CD8-positive, alpha-beta memory T cell (primary cell): ENCODE measurements at regions not wholly inside any gene's neighbourhood (a gene's known extent, or its start where the extent isn't known, plus 50 kb on each side); places are given as distances from the start of the nearest gene placed in this dataset.
A peak's percentile ranks its signal among the peaks of the same experiment; 100 is the strongest.

Experiments used
- CTCF ChIA-PET: fragments of 350-600 bp; sonication (Branson Sonifier 250); formaldehyde crosslinking; loops from one replicate; lab custom pipeline; 2021; ENCODE audit warnings: antibody characterized with exemption; lab: Charles Lee
- POLR2A ChIA-PET: fragments of 350-600 bp; sonication (Branson Sonifier 250); formaldehyde crosslinking; loops from one replicate; lab custom pipeline; 2021; ENCODE audit warnings: antibody characterized with exemption; lab: Charles Lee
- DNase-seq, 5 donors: peaks; one replicate each; pipeline versions ENCODE4 v3.0.0 to v3.0.0-alpha.2; 2020 to 2022; ENCODE audit warnings: mixed read lengths in 1 of 5
- H3K27ac ChIP-seq: one replicate; pipeline ENCODE4 v1.7.0; 2013; ENCODE audit warnings: low read depth, mild to moderate bottlenecking, low read length, moderate library complexity
- H3K27me3 ChIP-seq: 2 replicates; pipeline ENCODE4 v1.7.0; 2013; ENCODE audit warnings: low read length, mild to moderate bottlenecking; ENCODE audit not compliant: insufficient read depth, poor library complexity, severe bottlenecking
- H3K36me3 ChIP-seq: 2 replicates; pipeline ENCODE4 v1.7.0; 2013; ENCODE audit warnings: mild to moderate bottlenecking, low read length, moderate library complexity; ENCODE audit not compliant: insufficient read depth
- H3K4me1 ChIP-seq: 2 replicates; pipeline ENCODE4 v1.7.0; 2013; ENCODE audit warnings: mild to moderate bottlenecking, low read length, moderate library complexity; ENCODE audit not compliant: insufficient read depth
- H3K4me3 ChIP-seq: 2 replicates; pipeline ENCODE4 v1.7.0; 2013; ENCODE audit warnings: mild to moderate bottlenecking, low read length
- H3K9me3 ChIP-seq: 2 replicates; pipeline ENCODE4 v1.7.0; 2013; ENCODE audit warnings: mild to moderate bottlenecking, low read length
- H3K27ac Mint-ChIP-seq, 8 donors: one replicate each; pipeline ENCODE4 v1.8.0; 2020 to 2021; ENCODE audit warnings: mixed read lengths in 8 of 8, mild to moderate bottlenecking in 6 of 8, inconsistent platforms in 3 of 8, moderate library complexity in 3 of 8
- H3K27me3 Mint-ChIP-seq, 2 donors: one replicate each; pipeline ENCODE4 v1.8.0; 2020 to 2021; ENCODE audit warnings: mixed read lengths in 2 of 2, mild to moderate bottlenecking in 1 of 2, moderate library complexity in 1 of 2
- H3K36me3 Mint-ChIP-seq, 3 donors: one replicate each; pipeline ENCODE4 v1.8.0; 2020 to 2021; ENCODE audit warnings: mixed read lengths in 3 of 3, inconsistent platforms in 1 of 3, mild to moderate bottlenecking in 1 of 3
- H3K4me1 Mint-ChIP-seq, 3 donors: one replicate each; pipeline ENCODE4 v1.8.0; 2020 to 2021; ENCODE audit warnings: mixed read lengths in 3 of 3, inconsistent platforms in 1 of 3, mild to moderate bottlenecking in 1 of 3
- H3K4me3 Mint-ChIP-seq, 7 donors: one replicate each; pipeline ENCODE4 v1.8.0; 2020 to 2021; ENCODE audit warnings: mixed read lengths in 7 of 7, mild to moderate bottlenecking in 6 of 7, moderate library complexity in 4 of 7, inconsistent platforms in 2 of 7
- H3K9me3 Mint-ChIP-seq, 5 donors: one replicate each; pipeline ENCODE4 v1.8.0; 2020 to 2022; ENCODE audit warnings: mixed read lengths in 5 of 5, mild to moderate bottlenecking in 3 of 5, moderate library complexity in 2 of 5, inconsistent platforms in 1 of 5

GRCh38 chr2:155643056-155643775, 689.3 kb downstream of the NR4A2 start:
- Mint-ChIP-seq H3K4me1 (no peaks in the 10 kb centered on the region), H3K27ac (no peak overlapping the region), H3K27me3 (no peaks in the 10 kb centered on the region), H3K4me3 (no peak overlapping the region), H3K36me3 (no peaks in the 10 kb centered on the region), H3K9me3 (peaks cover 0 to 5% (median 0%) of the 10 kb centered on the region in 5 donors)
- H3K36me3 ChIP-seq, result no peaks in the 10 kb centered on the region
- CTCF ChIA-PET, result no interaction called here
- DNase-seq, result no peak
- POLR2A ChIA-PET, result no interaction called here
- no peaks in the 10 kb centered on the region for H3K27me3 ChIP-seq
- no peaks in the 10 kb centered on the region for H3K9me3 ChIP-seq
- no peaks in the 10 kb centered on the region for H3K4me1 ChIP-seq
- H3K4me3 ChIP-seq, result no peak overlapping the region
- H3K27ac ChIP-seq, result no peak overlapping the region

- Mint-ChIP-seq H3K4me3 (no peak overlapping the region), H3K27me3 (no peaks in the 10 kb centered on the region), H3K9me3 (peaks cover 0 to 10% (median 0%) of the 10 kb centered on the region in 5 donors), H3K4me1 (no peaks in the 10 kb centered on the region), H3K36me3 (no peaks in the 10 kb centered on the region), H3K27ac (no peak overlapping the region)
- H3K4me1 ChIP-seq, result no peaks in the 10 kb centered on the region
- no peak for DNase-seq
- no peaks in the 10 kb centered on the region for H3K36me3 ChIP-seq
- POLR2A ChIA-PET, result no interaction called here
- no peak overlapping the region for H3K27ac ChIP-seq
- H3K4me3 ChIP-seq, result no peak overlapping the region
- H3K9me3 ChIP-seq, result no peaks in the 10 kb centered on the region
- CTCF ChIA-PET, result no interaction called here
- H3K27me3 ChIP-seq, result no peaks in the 10 kb centered on the region
Observed at GRCh38 chr2:155633887-155634570, 698.5 kb downstream of the NR4A2 start.

DNA sequence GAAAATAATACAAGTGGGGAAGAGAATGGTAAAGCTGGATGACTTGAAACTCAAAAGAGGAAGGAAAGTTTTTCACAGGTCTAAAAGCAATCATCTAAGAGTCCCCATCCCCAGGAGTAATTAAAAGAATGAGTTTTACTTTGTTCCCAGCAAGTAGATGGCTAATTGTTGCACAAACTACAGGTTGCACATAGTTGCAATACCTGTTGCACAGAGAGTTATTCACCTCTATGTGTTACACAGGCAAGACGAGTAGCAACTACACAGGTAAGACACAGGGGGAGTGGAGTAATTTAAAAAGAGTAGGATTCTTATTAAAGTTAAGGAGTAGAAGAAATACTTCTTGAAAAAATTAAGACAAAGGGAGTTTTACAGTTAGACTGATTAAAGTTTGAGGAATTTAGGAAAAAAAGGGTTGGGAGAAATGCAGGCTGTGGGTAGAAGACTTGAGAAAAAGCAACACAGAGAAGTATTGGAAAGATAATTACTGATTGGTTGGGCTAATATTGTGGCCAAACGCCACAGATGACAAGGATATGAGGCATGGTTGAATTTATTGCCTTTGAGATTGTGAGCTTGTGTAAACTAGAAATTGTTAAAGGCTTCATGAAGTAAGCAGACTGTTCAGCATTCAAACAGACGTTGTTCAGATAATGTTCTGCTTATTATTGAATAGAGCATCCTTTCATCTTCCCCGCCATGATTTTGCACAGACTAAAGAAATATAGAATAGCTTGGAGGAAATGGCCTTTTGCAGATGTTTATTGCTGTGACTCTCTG, 699.3 kb downstream of the NR4A2 start:
- Histone ChIP-seq H3K27me3 (no peaks in the 10 kb centered on the region), H3K27ac (no peak overlapping the region), H3K9me3 (no peaks in the 10 kb centered on the region), H3K4me1 (no peaks in the 10 kb centered on the region), H3K4me3 (no peak overlapping the region), H3K36me3 (no peaks in the 10 kb centered on the region)
- ChIA-PET POLR2A (no interaction called here), CTCF (no interaction called here)
- Mint-ChIP-seq H3K4me3 (no peak overlapping the region), H3K27me3 (no peaks in the 10 kb centered on the region), H3K4me1 (no peaks in the 10 kb centered on the region), H3K27ac (no peak overlapping the region), H3K9me3 (peaks cover 0 to 10% (median 0%) of the 10 kb centered on the region in 5 donors), H3K36me3 (no peaks in the 10 kb centered on the region)
- no peak for DNase-seq

DNA sequence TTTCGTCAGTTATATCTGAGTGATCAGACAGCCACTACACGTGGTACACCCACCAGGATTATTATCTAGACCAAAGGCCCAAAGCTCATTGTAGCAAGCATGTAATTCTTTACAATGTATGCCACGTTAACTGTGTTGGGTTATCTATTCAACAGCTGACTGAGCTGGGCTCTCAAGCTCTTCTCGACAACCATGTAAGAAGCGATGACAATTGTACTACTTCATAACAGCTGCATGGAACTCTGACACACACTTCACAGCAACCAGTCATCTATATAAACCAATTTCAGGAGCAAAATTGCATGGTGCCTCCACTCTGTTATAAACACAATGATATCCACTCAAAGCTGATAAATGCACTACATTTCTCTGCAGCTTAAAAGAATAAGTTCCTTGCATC, 701.8 kb downstream of the NR4A2 start:
- no peaks in the 10 kb centered on the region for H3K27me3 Mint-ChIP-seq
- no peak for DNase-seq
- H3K9me3 Mint-ChIP-seq, result no peaks in the 10 kb centered on the region
- Histone ChIP-seq H3K27ac (no peak overlapping the region), H3K4me3 (no peak overlapping the region), H3K9me3 (no peaks in the 10 kb centered on the region), H3K4me1 (no peaks in the 10 kb centered on the region), H3K27me3 (no peaks in the 10 kb centered on the region), H3K36me3 (no peaks in the 10 kb centered on the region)
- H3K27ac Mint-ChIP-seq, result no peak overlapping the region
- POLR2A ChIA-PET, result no interaction called here
- CTCF ChIA-PET, result no interaction called here
- H3K36me3 Mint-ChIP-seq, result no peaks in the 10 kb centered on the region
- no peak overlapping the region for H3K4me3 Mint-ChIP-seq
- no peaks in the 10 kb centered on the region for H3K4me1 Mint-ChIP-seq

DNA sequence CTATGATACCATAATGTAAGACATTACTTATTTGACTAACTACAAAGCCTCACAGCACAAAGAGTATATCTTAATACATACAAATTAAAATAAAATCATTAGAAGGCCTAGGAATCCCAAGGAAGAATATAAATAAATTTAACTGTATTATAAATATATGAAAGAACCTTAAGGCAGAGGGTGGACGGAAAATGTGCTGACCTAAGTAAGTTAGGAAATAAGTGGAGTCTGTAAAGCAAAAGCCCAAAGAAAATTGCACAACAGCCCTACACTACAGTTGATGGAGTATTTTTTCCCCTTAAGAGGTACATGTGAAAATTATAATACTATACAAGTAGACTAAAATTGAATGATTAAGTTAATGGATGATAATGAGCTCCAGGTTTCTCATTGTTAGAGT, 710.1 kb downstream of the NR4A2 start:
- no peaks in the 10 kb centered on the region for H3K4me1 Mint-ChIP-seq
- H3K36me3 Mint-ChIP-seq, result no peaks in the 10 kb centered on the region

GRCh38 chr2:155600914-155601760, 731.4 kb downstream of the NR4A2 start:
- Mint-ChIP-seq H3K4me1 (no peaks in the 10 kb centered on the region), H3K9me3 (peaks cover 3 to 10% (median 5%) of the 10 kb centered on the region in 5 donors), H3K27ac (peak overlapping the region in 1 of 8 donors; percentile 72), H3K4me3 (no peak overlapping the region), H3K27me3 (no peaks in the 10 kb centered on the region), H3K36me3 (no peaks in the 10 kb centered on the region)
- Histone ChIP-seq H3K4me3 (no peak overlapping the region), H3K4me1 (no peaks in the 10 kb centered on the region), H3K36me3 (no peaks in the 10 kb centered on the region), H3K27ac (no peak overlapping the region), H3K27me3 (no peaks in the 10 kb centered on the region), H3K9me3 (no peaks in the 10 kb centered on the region)
- DNase-seq, result no peak
- ChIA-PET POLR2A (no interaction called here), CTCF (no interaction called here)

More for the DNA sequence above, 710.1 kb downstream of the NR4A2 start:
- Mint-ChIP-seq H3K4me3 (no peak overlapping the region), H3K27me3 (no peaks in the 10 kb centered on the region), H3K27ac (no peak overlapping the region), H3K9me3 (no peaks in the 10 kb centered on the region)
- CTCF ChIA-PET, result no interaction called here
- Histone ChIP-seq H3K36me3 (no peaks in the 10 kb centered on the region), H3K27me3 (no peaks in the 10 kb centered on the region), H3K4me1 (no peaks in the 10 kb centered on the region), H3K27ac (no peak overlapping the region), H3K9me3 (no peaks in the 10 kb centered on the region), H3K4me3 (no peak overlapping the region)
- POLR2A ChIA-PET, result no interaction called here
- DNase-seq, result no peak

- Mint-ChIP-seq H3K4me3 (no peak overlapping the region), H3K9me3 (peaks cover 3 to 10% (median 6%) of the 10 kb centered on the region in 5 donors), H3K27ac (no peak overlapping the region), H3K36me3 (no peaks in the 10 kb centered on the region), H3K27me3 (no peaks in the 10 kb centered on the region), H3K4me1 (no peaks in the 10 kb centered on the region)
- Histone ChIP-seq H3K27me3 (no peaks in the 10 kb centered on the region), H3K36me3 (no peaks in the 10 kb centered on the region), H3K27ac (no peak overlapping the region), H3K9me3 (no peaks in the 10 kb centered on the region), H3K4me3 (no peak overlapping the region), H3K4me1 (no peaks in the 10 kb centered on the region)
- ChIA-PET POLR2A (no interaction called here), CTCF (no interaction called here)
- no peak for DNase-seq
Observed at GRCh38 chr2:155600296-155600695, 732.2 kb downstream of the NR4A2 start.
